WTC11 (cell line): ENCODE measurements at regions not wholly inside any gene's neighbourhood (a gene's known extent, or its start where the extent isn't known, plus 50 kb on each side); places are given as distances from the start of the nearest gene placed in this dataset.

Experiments
- ATAC-seq: fragments of 200-7000 bp; cut with Tn5 transposase; 2 replicates; pipeline ENCODE4 v1.10.0; 2021; ENCODE audit warnings: mild to moderate bottlenecking, moderate library complexity
- CTCF ChIA-PET: fragments of 300-600 bp; sonication (Branson Sonifier 250); formaldehyde crosslinking; loops from one replicate; lab custom pipeline; 2021; ENCODE audit warnings: antibody characterized with exemption; lab: Charles Lee
- POLR2A ChIA-PET: fragments of 350-600 bp; sonication (Branson Sonifier 250); formaldehyde crosslinking; loops from one replicate; lab custom pipeline; 2021; ENCODE audit warnings: antibody characterized with exemption; lab: Charles Lee
- DNase-seq: peaks from one replicate; pipeline ENCODE4 v3.0.0; 2021; ENCODE audit warnings: low spot score
- H3K27ac Mint-ChIP-seq: 2 replicates; pipeline ENCODE4 v1.8.0; 2021; ENCODE audit warnings: mixed read lengths
- H3K27me3 Mint-ChIP-seq: 2 replicates; pipeline ENCODE4 v1.8.0; 2021; ENCODE audit warnings: low read depth, mild to moderate bottlenecking, moderate library complexity, mixed read lengths
- H3K36me3 Mint-ChIP-seq: 2 replicates; pipeline ENCODE4 v1.8.0; 2021; ENCODE audit warnings: mixed read lengths
- H3K4me1 Mint-ChIP-seq: 2 replicates; pipeline ENCODE4 v1.8.0; 2022; ENCODE audit warnings: mixed read lengths
- H3K4me3 Mint-ChIP-seq: 2 replicates; pipeline ENCODE4 v1.8.0; 2021; ENCODE audit warnings: mild to moderate bottlenecking, moderate library complexity, mixed read lengths
- H3K9me3 Mint-ChIP-seq: 2 replicates; pipeline ENCODE4 v1.8.0; 2021; ENCODE audit warnings: mixed read lengths
- AR ChIP-seq: fragments of 250-450 bp; sonication (Bioruptor Pico); IDR thresholded peaks from 2 replicates; pipeline ENCODE4 v1.9.0; 2021; ENCODE audit warnings: mild to moderate bottlenecking
- ATF1 ChIP-seq: sonication (generic); formaldehyde crosslinking; IDR thresholded peaks from 2 replicates; pipeline ENCODE4 v1.8.1; 2023; ENCODE audit warnings: mild to moderate bottlenecking, moderate library complexity, missing genetic modification reagents
- CREM ChIP-seq: sonication (generic); formaldehyde crosslinking; IDR thresholded peaks from 2 replicates; pipeline ENCODE4 v1.8.1; 2022; ENCODE audit warnings: mild to moderate bottlenecking, missing genetic modification reagents, moderate library complexity
- ESRRA ChIP-seq: sonication (generic); formaldehyde crosslinking; IDR thresholded peaks from 2 replicates; pipeline ENCODE4 v1.8.1; 2022; ENCODE audit warnings: mild to moderate bottlenecking, missing genetic modification reagents, borderline replicate concordance
- FOXP1 ChIP-seq: sonication (generic); formaldehyde crosslinking; IDR thresholded peaks from 2 replicates; pipeline ENCODE4 v1.8.0; 2022; ENCODE audit warnings: missing genetic modification reagents, mild to moderate bottlenecking, moderate library complexity, borderline replicate concordance
- GTF2I ChIP-seq: fragments of 250-450 bp; sonication (Bioruptor Pico); conservative IDR thresholded peaks from 2 replicates; pipeline ENCODE4 v1.4.0; 2021; ENCODE audit warnings: mild to moderate bottlenecking
- HMGA2 ChIP-seq: fragments of 250-450 bp; sonication (Bioruptor Pico); IDR thresholded peaks from 2 replicates; pipeline ENCODE4 v1.4.0; 2021; ENCODE audit warnings: mild to moderate bottlenecking, moderate library complexity
- HMGXB4 ChIP-seq: sonication (generic); formaldehyde crosslinking; IDR thresholded peaks from 2 replicates; pipeline ENCODE4 v1.8.1; 2023; ENCODE audit warnings: mild to moderate bottlenecking, moderate library complexity, missing genetic modification reagents
- IRF1 ChIP-seq: sonication (generic); formaldehyde crosslinking; IDR thresholded peaks from 2 replicates; pipeline ENCODE4 v1.8.0; 2023; ENCODE audit warnings: missing genetic modification reagents
- IRF2 ChIP-seq: sonication (generic); formaldehyde crosslinking; IDR thresholded peaks from 2 replicates; pipeline ENCODE4 v1.8.0; 2022; ENCODE audit warnings: low read depth, missing genetic modification reagents, borderline replicate concordance
- JAZF1 ChIP-seq: fragments of 250-450 bp; sonication (Bioruptor Pico); IDR thresholded peaks from 2 replicates; pipeline ENCODE4 v1.9.0; 2021; ENCODE audit warnings: moderate library complexity, mild to moderate bottlenecking, inconsistent platforms
- JUN ChIP-seq: sonication (generic); formaldehyde crosslinking; IDR thresholded peaks from 2 replicates; pipeline ENCODE4 v1.8.0; 2023; ENCODE audit warnings: mild to moderate bottlenecking, missing genetic modification reagents
- MYBL2 ChIP-seq: sonication (generic); formaldehyde crosslinking; IDR thresholded peaks from 2 replicates; pipeline ENCODE4 v1.8.1; 2023; ENCODE audit warnings: mild to moderate bottlenecking, moderate library complexity, missing genetic modification reagents
- NFATC4 ChIP-seq: fragments of 250-450 bp; sonication (Bioruptor Pico); IDR thresholded peaks from 2 replicates; pipeline ENCODE4 v1.9.0; 2021; ENCODE audit warnings: mild to moderate bottlenecking
- SMAD4 ChIP-seq: sonication (generic); formaldehyde crosslinking; IDR thresholded peaks from 2 replicates; pipeline ENCODE4 v1.8.0; 2022; ENCODE audit warnings: mild to moderate bottlenecking, missing genetic modification reagents
- TEAD4 ChIP-seq: sonication (generic); formaldehyde crosslinking; IDR thresholded peaks from 2 replicates; pipeline ENCODE4 v1.8.0; 2022; ENCODE audit warnings: mild to moderate bottlenecking, missing genetic modification reagents
- TP53 ChIP-seq: sonication (generic); formaldehyde crosslinking; IDR thresholded peaks from 2 replicates; pipeline ENCODE4 v1.8.1; 2023; ENCODE audit warnings: mild to moderate bottlenecking, missing genetic modification reagents
- USF1 ChIP-seq: sonication (generic); formaldehyde crosslinking; IDR thresholded peaks from 2 replicates; pipeline ENCODE4 v1.8.0; 2022; ENCODE audit warnings: mild to moderate bottlenecking, missing genetic modification reagents
- ZNF532 ChIP-seq: fragments of 250-450 bp; sonication (Bioruptor Pico); IDR thresholded peaks from 2 replicates; pipeline ENCODE4 v1.9.0; 2021; ENCODE audit warnings: mild to moderate bottlenecking, borderline replicate concordance

GRCh38 chr7:68958571-68958970 lies 639.7 kb upstream of the AUTS2 start:
- Mint-ChIP-seq H3K9me3 (peaks cover 4% of the 10 kb centered on the region), H3K27ac (no peak overlapping the region), H3K36me3 (no peaks in the 10 kb centered on the region), H3K4me3 (no peak overlapping the region), H3K27me3 (no peaks in the 10 kb centered on the region; the same call in 1 of the 2 replicates), H3K4me1 (peaks cover 8% of the 10 kb centered on the region)
- no peak for DNase-seq
- TF ChIP-seq JUN (no peak), HMGA2 (CRISPR knock-in tag) (no peak), TP53 (no peak), GTF2I (CRISPR knock-in tag) (no peak), IRF1 (no peak), AR (no peak), JAZF1 (CRISPR knock-in tag) (no peak), NFATC4 (no peak), CREM (no peak), USF1 (CRISPR knock-in tag) (no peak), FOXP1 (CRISPR knock-in tag) (no peak), MYBL2 (CRISPR knock-in tag) (no peak), TEAD4 (no peak), HMGXB4 (CRISPR knock-in tag) (no peak)
- CTCF ChIA-PET: no interaction called here
- POLR2A ChIA-PET: no interaction called here
- ATAC-seq: no peak

- TF ChIP-seq SMAD4 (CRISPR knock-in tag) (no peak), ATF1 (no peak), IRF2 (no peak), ZNF532 (CRISPR knock-in tag) (no peak), ESRRA (CRISPR knock-in tag) (no peak)
- Mint-ChIP-seq H3K27me3 (no peaks in the 10 kb centered on the region; the same call in 1 of the 2 replicates), H3K36me3 (no peaks in the 10 kb centered on the region), H3K27ac (no peak overlapping the region), H3K4me3 (no peak overlapping the region), H3K4me1 (0 out of 2 replicates have a peak, but pooled peaks cover 5% of the 10 kb centered on the region), H3K9me3 (peaks cover 21% of the 10 kb centered on the region)
- ChIA-PET CTCF (no interaction called here), POLR2A (no interaction called here)
- DNase-seq (no peak), ATAC-seq (no peak)
These were observed 634.7 kb upstream of the AUTS2 start for GRCh38 chr7:68963552-68963951.
